ENCODE measurements at regions not wholly inside any gene's neighbourhood (a gene's known extent, or its start where the extent isn't known, plus 50 kb on each side); places are given as distances from the start of the nearest gene placed in this dataset.

DNA sequence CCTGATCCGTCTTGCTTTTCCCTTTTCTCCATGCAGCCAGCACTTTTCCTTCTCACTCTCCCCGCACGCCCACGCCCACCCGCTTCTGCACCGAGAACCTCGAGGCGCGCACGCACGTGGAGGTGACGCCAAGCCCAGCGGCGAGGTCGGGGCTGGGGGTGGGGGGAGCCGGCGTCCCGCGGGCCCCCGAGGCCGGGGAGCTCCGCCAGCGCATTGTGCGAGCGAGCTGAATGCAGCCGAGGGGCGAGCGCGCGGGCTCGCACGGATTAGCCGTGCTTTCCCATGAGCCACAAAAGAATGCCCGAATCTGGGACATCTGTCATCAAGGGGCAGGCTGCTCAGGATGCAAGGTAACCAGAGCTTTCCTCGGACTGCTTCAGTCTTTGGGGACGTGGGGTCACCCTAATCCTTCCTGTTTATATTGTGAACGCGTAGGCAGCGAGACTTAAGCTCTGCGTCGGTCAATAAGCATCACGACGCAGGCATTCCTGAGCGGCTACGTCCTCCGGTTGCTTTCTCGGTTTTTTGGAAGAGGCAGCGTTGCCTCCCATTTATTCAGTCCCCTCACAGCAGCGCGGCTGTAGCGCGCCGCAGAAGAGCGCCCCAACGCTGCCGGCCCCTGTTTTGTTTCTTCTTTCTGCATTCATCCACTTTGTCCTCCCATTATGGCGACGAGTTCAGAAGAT is 67.3 kb upstream of the AKT3 start:
- peak in 1 of 2 donors; percentile 8 for DNase-seq (ENCODE audit: low read depth in 2 of 2)

DNA sequence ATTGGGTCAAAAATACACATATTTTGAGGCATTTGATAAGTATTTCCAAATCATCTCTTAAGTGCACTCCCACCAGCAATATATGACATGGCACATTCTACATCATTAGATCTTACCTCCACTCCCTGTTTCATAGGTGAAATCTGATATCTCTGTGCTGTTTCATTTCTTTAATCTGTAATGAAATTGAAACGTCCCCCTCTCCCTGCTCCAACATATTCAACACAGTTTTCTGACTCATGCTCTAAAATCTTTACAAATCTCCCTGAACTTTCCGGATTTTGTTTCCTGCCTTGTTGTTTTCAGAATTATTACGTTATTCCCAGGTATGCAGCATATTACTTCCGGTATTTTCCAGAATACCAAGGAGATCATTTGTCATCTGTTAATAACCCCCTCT is 66.1 kb upstream of the AKT3 start:
- DNase-seq (ENCODE audit: low read depth in 2 of 2) = no peak

DNA sequence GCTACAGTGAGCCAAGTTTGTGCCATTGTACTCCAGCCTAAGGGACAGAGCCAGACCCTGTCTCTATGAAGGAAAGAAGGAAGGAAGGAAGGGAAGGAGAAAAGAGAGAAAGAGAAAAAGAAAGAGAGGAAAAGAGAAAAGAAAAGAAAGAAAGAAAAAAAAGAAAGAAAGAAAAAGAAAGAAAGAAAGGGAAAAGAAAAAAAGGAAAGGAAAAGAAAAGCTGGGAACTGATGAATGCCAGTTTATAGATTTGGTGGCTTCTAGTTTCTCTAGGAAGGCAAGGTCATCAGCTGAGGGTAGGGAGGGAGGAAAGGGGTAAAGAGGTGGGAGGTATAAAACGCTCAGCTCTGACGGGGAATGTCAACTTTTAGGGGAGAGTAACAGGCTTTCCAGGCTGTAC is 62.3 kb upstream of the AKT3 start:
- no peak for DNase-seq (ENCODE audit: low read depth in 2 of 2)

DNA sequence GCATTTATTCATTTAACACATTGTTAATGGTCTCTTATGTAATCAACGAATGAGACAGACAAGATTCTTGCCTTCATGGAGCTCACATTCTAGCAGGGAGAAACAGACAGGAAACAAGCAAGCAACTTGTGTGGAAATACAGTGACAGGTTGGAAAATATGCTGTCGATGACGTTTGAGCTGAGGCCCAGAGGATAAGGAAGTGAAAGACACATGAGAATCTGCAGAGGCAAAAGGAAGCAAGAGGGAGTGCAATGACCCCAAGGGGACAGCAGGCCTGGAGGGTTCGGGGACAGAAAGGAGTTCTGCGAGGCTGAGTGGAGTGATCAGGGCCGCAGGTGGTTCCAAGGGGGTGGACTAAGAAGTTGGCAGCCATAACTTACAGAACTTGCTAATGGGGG is 60.6 kb upstream of the AKT3 start:
- DNase-seq (ENCODE audit: low read depth in 2 of 2) = no peak

DNA sequence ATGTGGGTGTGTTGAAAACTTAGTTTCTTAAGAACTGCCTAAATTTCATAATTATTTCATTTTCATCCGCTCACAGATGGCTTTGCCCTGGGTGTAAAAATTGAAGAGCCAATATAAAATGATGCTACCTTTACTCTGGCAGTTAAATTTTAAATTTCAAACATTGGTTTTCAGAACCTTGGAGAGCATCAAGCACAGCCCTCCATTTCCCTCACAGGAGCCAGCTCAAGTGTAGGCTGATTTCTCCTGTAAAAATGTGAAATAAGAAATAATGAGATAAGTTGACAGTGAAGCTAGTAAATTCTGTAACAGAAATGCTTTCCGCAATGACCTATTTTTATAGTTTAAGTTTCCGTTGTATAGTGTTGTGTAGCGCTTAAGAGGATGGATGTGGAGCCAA is 53.9 kb upstream of the AKT3 start:
- no peak for DNase-seq (ENCODE audit: low read depth in 2 of 2)

DNA sequence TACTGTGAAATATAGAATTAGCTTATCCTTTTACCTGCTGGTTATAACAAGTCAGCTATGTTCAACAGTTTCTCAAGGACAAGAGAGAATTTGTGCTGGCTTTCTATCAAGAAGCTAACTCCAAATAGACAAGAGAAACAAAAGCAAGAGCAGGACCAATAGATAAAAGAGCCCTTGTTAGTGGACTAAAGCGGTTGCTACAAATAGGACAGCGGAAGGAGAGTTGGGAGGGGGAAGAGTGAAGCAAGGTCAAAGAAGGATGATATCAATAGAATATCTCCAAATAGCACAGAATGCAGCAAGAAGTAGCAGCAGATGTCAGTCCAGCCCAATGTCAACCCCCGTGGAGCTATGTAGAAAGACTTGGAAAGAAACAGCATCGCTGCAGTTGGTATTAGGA is 53.0 kb upstream of the AKT3 start:
- no peak for DNase-seq (ENCODE audit: low read depth in 2 of 2)

DNA sequence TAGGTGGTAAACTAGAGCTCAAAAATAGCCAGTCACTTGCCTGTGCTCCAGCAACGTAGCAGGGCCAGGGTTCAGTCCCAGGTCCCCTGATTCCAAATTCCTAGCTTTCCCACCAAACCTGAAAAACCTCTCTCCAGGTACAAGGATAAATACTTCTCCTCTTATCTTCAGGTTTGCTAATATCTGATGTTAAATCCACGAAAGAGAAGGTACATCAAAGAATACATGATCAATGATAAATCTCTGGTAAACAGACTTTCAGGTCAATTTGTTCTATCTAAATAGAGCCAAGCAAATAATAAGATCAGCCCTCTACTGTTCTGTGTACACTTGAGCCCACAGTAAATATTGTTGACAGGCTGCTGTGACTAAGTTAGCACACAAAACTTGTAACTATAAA is 52.1 kb upstream of the AKT3 start:
- no peak for DNase-seq (ENCODE audit: low read depth in 2 of 2)

Measured in stimulated activated CD8-positive, alpha-beta memory T cell treated with anti-CD3 and anti-CD28 coated beads, Interleukin-2, amount 100 ng/mL, for 48 hours (primary cell).